Glomerular endothelial cell (primary cell): ENCODE measurements at regions not wholly inside any gene's neighbourhood (a gene's known extent, or its start where the extent isn't known, plus 50 kb on each side); places are given as distances from the start of the nearest gene placed in this dataset.

Experiments used
- DNase-seq: peaks from one replicate; pipeline ENCODE4 v3.0.0-alpha.2; 2011; ENCODE audit warnings: low read depth, low spot score; ENCODE audit errors: extremely low read depth

DNA sequence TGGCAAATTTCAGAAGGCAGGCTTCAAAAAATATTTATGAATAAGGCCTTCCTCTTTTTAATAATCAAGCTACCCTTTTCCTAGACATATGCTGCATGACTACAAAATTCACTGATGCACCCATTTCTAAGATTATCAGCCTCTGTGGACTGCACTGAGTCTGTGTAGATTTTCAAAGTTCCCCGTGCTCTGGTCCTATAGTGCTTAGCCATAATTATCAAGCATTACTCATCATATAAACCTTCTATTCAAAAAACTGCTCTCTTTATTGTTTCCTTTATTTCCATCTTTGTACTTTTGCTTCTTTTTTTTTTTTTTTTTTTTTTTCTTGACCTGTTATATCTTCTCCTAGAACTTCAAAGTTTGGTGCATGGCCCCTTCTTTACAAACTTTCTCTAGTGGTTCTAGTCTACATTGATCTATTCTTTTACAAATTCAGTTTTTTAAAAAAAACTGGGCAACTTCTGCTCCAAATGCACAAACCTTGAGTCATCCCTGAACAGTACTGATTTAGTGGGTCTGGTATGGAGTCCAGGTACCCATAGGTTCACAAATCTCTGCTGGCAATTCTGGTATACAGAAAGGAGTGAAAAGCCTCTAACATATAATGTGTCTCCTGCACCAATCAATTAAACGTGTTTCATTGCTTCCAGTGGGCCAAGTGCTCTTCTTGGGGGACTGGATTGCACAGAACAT is 481.9 kb downstream of the NUP35 start:
- no peak for DNase-seq

DNA sequence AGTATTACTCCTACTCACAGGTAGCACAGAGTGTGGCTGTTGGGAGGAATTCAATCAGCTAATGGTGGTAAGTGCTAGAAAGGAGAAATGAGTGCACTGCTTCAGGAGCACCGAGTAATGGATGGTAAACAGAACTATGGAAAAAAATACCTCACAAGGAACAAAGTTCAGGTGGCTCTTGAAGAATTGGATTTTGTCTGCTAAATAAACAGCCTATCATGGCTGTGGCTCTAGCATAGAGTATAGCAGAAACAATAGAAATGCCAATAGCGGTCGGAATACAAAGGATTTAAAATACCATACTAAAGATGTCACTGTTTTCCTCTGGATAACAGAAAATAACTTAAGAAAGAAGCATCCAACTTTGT is 482.5 kb downstream of the NUP35 start:
- no peak for DNase-seq

DNA sequence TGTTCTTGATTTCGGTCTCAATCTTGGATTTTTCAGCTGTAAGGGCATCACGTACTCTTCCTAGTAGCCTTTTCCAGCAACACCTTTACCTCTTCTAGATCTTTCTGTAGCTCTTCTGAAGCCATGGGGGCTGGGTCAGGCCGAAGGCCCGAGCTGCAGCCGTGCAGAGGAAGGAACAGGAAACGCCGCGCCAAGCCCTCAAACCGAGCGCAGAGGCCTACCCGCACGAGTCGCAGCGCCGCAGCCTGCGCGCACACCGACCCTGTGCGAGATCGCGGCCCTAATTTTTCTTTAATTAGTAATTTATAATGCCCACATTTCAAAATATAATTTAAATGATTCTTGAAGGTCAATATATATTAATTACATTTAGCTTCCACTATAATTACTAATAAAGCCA is 483.8 kb downstream of the NUP35 start:
- DNase-seq: no peak

DNA sequence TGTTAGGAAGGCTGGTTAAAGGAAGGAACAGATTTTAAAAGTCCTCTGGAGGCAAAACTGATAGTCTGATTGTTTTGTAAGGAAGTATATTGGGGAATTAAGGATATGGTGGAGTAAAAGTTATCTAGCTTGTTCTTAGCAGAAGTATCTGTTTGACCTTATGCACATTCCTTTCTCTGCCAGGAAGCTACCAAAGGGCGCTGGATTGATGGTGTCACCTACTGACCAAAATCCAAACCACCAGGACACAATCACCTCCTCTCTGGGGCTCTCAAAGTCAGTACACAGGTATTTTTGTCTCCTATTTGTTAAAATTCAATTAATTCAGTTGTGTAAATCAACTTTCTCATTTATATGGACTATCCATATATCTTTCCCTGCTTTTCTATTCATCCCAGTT is 484.5 kb downstream of the NUP35 start:
- no peak for DNase-seq

DNA sequence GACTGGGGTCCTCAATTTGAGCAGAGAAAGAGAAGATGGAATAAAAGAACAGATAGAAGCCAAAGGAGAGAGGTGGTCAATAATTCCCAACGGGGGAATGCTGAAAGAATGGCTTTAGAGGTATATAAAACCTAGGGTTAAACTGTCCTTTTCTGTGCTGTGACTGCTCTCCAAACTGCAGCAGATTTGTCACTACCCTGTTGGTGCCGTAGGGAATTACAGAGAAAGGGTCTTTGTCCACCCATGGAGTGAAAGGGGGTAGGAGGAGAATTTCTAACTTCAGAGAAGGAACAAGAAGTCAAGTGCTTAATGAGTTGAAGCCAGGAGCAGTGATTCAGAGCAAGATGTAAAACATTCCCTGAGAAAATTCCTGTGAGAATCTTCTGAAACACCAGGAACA is 486.5 kb downstream of the NUP35 start:
- DNase-seq: no peak

DNA sequence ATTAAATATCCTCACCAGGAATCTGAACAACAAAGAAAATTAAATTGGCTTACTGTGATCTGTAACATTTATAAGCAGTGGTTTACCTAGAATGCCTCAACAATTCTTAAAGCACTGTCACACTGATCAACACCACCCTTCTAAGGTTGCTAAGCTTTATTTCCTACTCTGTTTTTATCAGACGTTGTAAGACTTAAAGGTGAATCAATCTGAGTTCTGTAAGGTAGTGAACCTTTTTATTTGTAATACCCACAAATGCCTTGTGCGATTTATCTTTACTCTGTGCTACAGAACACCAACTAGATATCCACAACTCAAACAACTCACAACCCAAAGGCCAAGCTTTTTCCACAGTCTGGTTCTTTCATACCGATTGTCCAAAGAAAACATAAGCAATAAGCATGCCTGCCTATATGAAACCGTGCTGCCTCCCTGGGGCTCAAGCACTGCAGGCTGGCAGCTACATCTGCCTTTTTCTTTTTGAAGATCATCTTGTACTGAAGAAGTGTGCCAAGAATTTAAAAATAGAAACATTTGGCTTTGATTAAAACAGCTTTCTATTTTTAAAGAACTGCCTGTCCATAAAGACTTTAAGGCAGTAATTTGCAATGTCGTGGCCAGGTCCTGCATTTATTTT is 490.7 kb downstream of the NUP35 start:
- DNase-seq: no peak

DNA sequence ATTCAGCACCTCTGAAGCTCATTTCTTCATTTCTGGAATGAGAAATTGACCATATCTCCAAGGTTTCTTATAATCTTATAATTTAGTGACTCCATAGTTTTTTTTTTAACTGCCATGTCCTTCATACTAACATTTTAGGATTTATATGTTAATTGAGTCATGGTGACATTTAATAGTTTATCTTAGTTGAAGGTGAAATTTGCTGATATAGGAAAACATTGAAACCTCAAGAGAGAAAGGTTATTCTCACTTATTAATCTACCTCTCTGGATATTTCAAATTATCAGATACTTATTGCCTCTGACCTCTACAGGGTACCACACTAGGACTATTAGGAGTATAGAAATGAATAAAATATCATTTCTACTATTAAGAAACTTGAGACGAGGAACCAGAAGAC is 499.0 kb downstream of the NUP35 start:
- DNase-seq: no peak

DNA sequence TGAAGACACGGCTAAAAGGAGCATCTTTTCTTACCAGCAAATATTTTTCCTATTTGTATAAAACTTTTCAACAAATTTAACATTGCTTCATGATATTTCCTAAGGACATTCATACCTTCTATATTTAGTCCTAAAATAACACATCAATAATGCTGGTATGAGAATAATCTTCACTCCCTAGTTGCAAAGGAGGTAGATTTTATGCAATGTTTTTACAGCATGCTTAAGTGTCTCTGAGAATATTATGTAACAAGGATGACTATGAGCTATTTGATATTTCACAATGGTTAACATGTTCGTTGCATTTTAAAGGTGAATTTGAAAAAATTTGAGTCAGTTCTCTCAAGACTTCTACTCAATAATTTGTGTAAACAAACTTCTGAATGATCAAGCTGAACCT is 506.7 kb downstream of the NUP35 start:
- DNase-seq: no peak

DNA sequence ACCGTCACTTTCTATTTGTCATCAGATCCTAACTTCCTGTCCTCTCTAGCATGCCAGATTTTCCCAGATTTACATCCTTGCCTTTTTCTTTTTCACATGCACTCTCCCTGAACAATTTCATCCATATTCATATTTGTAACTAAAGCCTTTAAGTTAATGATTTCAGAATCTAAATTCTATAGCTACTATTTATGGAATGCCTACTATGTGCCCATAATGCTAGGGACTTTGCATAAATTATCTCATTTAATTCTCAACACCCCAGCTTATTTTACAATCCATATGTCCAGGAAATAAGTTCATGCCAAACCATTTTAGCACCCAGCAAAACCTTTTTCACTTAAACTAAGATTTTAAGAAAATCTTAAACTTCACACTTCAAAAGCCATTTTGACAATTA is 531.9 kb downstream of the NUP35 start:
- no peak for DNase-seq

DNA sequence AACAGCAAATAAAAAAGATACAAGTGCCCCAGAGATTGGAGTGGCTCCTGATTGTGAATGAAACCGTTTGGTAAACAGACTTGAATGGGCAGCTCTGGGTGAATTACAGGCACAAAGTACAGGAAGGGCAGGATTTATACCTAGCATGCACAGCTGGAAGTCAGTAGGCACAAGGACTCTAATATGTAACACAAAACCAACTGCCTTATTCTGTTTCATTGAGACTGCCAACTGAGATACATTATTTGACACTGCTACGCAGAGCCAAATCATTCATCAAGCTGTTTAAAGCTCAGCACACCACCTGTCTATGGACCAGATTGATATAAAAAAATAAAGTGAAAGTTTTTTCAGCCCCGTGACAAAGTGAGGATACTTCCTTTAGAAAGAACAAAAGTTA is 541.2 kb downstream of the NUP35 start:
- DNase-seq: no peak

DNA sequence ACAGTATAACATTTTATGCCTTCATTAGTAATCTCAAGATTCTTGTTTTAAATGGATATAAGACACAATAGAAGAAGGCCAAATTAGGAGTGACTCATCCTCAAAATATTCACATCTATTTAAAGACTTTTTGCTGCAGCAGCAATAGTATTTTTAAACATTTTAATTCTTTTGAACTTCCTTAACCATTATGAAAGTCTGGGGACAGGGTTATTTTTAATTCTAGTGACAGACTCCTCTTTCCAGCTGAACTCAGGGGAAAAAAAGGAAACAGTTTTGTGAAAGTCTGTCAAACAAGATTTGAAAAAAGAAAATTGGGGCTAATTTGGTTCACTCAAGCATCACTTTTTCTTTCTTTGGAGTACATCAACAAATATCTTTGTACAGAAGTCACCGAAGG is 541.8 kb downstream of the NUP35 start:
- no peak for DNase-seq

DNA sequence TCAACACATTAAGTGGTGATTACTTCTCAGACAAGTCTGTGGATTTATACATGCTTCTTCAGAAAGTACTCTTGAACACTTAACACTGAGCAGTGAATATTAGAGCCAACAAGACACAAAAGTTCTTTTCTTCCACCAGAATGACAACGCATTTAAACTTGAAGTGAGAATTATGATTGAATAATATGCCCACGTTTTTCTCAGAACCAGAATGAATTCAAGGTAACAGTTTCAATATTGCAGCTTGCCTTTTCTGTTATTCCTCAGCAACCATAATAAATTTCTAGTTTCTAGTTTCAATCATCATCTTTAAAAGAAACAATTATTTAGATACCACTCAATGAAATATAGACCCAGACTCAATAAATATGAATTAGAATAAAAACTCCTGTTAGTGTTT is 547.0 kb downstream of the NUP35 start:
- no peak for DNase-seq

DNA sequence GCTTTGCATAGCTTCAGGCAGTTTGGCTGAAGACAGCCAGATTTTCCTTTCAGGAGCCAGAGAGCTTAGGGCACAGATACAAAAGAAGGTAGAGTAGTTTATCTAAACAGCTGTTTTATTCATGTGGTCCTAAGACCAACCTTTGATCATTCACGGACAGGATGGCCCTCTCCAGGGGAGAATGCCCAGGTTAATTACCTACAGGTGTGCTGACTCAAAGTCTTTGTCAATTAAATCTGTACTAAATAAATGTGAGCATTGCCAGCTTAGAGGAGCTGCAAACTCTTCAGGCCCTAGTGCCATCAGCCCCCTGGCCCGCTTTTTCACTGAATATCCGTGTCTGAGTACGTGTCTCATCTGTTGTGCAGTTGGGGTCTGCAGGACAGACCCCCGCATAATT is 554.7 kb downstream of the NUP35 start:
- DNase-seq: no peak

DNA sequence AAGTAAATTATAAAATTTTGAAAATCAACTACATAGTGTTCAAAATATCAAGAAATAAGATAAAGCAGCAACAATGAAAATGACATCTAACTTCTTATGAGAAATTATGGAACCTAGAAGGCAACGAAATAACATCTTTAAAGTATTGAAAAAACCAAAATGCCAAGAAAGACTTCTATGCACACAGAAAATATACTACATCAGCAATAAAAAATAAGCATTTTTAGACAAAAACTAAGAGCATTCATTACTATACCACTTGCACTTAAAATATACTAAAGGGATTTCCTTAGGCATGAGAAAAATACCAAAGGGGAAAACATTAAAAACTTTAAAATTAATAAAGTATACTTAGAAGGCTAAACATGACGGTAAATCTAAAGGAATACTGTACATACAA is 556.3 kb downstream of the NUP35 start:
- DNase-seq: no peak

DNA sequence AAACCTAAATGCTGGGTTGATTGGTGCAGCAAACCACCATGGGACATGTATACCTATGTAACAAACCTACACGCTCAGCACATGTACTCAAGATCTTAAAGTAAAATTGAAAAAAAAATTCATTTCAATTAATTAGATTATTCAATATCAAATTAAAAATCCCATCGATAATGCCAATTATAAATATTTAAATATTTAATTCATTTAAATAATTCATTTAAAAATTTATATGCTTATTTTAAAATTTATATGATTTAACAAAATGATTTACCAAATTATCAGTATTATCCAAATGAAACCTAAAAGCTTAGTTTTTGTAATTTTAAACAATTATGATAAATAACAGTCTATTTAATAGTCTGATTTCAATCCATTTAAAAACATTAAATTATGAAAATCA is 560.4 kb downstream of the NUP35 start:
- no peak for DNase-seq

DNA sequence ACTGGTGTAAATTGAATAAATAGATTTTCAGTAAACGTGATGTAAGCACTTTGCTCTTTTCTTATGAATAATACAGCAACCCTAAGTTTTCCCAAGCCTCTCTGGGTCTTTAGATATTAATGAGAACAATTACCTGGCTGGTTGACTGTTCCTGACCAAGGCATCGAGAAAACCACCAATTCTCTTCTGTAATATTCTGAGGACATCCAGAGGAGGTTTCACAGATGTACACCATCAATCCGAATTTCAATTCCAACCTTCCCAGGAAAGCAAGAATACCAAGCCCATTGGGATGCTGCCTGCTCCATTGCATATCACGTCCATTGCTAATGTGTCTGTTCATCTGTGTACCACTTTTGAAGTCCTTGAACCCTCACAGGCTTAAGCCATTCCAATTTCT is 571.8 kb downstream of the NUP35 start:
- DNase-seq: no peak

DNA sequence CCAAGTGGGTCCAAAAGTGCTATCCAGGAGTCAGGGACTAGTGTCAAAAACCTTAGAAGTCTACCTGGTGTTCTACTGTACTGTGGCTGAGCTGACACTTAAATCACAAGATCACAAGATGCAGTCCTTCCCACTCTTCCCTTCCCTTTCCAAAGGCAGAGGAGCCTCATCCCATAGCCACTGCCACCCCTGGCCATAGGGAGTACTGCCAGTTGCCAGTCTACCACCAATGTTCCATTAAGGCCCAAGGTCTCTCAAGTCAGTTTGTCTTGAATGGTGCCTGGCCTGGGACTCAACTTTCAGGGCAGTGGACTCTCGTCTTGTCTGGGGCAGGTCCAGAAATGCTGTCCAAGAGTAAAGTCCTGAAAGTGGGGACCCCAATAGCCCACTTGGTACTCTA is 585.6 kb downstream of the NUP35 start:
- DNase-seq: no peak

DNA sequence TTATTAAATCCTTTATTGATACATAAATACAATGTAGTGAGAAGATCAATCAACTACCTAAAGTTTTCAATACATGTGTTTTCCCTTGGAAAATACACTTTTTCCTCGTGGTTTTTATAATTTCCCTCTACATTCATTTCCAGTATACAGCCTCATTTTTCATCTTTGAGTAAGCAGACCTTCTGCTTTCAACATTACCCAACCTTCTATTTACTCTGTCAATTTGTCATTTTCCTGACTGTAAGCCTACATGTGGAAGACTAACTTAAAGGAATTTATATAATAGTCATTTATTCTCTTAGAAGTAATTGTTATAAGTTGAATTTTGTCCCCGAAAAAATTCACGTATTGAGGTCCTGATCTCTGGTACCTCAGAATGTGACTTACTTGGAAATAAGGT is 594.0 kb downstream of the NUP35 start:
- no peak for DNase-seq

DNA sequence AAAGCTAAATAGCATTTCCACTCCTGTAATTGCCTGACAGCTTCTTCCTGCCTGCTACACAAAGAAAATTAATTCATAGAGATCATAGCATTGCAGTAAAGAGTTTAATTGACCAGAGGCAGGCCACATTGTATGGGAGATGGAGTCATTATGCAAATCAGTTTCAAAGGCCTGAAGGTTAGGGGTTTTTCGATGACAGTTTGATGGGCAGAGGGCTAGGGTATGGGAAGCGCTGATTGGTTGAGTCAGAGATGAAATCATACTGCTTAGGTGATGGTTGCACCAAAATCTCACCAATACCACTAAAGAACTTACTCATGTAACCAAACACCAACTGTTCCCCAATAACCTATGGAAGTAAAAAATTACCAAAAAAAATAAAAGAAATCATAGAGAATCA is 599.0 kb downstream of the NUP35 start:
- no peak for DNase-seq

DNA sequence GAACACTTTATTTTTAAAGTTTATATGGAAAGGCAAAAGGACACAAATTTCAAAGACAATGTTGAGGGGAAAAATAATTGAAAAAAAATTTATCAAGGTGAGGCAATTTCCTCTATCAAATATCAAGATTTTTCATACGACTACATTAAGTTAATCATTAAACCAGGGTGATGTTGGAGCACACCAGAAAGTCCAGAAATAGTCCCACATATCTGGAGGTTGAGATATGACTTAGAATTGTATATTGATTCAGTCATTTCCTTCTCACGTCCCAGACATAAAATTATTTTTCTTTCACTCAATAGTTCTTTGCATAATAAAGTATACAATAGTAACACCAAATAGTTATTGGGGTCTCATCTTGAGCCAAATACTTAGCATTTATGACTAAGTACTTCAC is 605.1 kb downstream of the NUP35 start:
- no peak for DNase-seq

DNA sequence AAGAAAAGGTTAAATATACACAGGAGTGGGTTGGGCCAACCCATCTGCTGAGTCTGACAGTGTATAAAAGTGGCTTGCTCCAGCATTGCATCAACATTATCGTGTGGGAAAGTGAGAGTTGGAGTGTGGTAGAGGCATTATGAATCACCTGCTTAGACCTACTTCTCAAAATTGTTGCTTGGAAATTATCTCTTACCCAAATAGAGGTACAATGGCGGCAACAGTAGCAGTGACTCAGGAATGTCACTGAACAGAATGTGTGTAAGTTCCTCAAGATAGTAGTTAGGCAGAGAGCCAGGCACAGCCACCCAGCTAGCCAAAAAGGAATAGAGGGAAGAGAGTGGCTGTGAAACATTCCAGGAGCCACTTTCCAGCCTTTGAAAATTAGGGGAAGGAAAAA is 616.0 kb downstream of the NUP35 start:
- DNase-seq: no peak

DNA sequence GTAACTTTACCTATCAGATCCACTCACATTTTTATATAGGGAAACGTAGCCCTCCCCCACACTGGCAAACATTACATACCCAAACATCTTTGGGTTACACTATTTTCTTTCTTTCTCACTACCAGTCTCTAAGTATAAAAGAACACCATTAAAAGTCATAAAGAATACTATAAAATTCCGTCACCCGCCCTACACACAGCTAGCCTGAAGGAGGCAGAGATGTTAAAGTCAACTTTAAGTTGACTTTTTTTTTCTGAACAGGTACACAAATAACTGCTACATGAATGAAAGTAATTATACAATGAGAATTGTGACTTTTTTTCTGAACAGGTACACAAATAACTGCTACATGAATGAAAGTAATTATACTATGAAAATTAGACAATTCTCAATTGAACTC is 628.3 kb downstream of the NUP35 start:
- no peak for DNase-seq

DNA sequence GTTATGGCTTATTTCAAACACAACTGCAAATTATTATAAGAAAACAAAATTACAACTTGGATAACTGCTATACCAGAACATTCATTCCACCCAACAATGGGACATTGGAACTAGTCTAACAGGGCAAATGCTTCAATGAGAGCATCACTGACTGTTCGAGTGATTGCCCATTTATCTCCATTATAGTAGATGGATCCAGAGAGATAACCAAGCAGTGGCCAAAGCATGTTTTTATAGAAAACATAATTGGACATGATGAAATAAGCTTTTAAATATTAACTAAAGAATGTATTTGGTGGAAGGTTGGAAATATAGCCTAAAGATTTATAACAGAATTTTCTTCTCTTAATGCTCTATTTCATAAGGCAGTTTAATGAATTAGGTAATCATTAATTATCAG is 634.8 kb downstream of the NUP35 start:
- DNase-seq: no peak
